ENCODE measurements at regions not wholly inside any gene's neighbourhood (a gene's known extent, or its start where the extent isn't known, plus 50 kb on each side); places are given as distances from the start of the nearest gene placed in this dataset.

- H3K4me1 ChIP-seq, result no peaks in the 10 kb centered on the region
- ChIA-PET POLR2A (no interaction called here), CTCF (interaction anchor here (0.9 to 1.4 kb wide), 2 partner anchors 9 to 15 kb away, joined by 3 to 6 read pairs; no protein-coding TSS in a partner anchor)
- no peak overlapping the region for H3K4me2 ChIP-seq
- no peak for FAIRE-seq
- no peaks in the 10 kb centered on the region for H3K9me3 ChIP-seq
- ATAC-seq, result no peak
- 54% methylated on average over 4 of the region's 4 CpGs for WGBS (ENCODE audit: missing lambda C conversion rate)
- TF ChIP-seq ESRRA (IDR thresholded peaks at IDR 0.05; ENCODE audit: borderline replicate concordance, low read length) (no peak), RFX5 (IDR thresholded peaks at IDR 0.05) (no peak)
- no peak overlapping the region for H3K4me3 ChIP-seq
- DNase-seq (ENCODE audit: low read depth in 1 of 2, low spot score in 1 of 2), result no peak
- H3K27ac ChIP-seq, result no peak overlapping the region
Observed at GRCh38 chr5:73295921-73296320, 122.9 kb downstream of the TMEM174 start.

- ChIA-PET POLR2A (no interaction called here), CTCF (interaction anchor here (0.9 to 1.7 kb wide), 4 partner anchors 9 to 80 kb away, joined by 3 to 6 read pairs (median 4); no protein-coding TSS in a partner anchor)
- no peak overlapping the region for H3K4me2 ChIP-seq
- whole genome bisulfite sequencing (ENCODE audit: missing lambda C conversion rate), result 87% methylated on average over 2 of the region's 2 CpGs
- no peak for FAIRE-seq
- TF ChIP-seq RAD21 (conservative IDR thresholded peaks at IDR 0.05 in 1 of 2, IDR thresholded peaks at IDR 0.05 in 1 of 2) (peak in 1 of 2 experiments; percentile 21; a peak in 1 of 5 replicates), TP53 (CRISPR knock-in tag; IDR thresholded peaks at IDR 0.05) (no peak), MAZ (IDR thresholded peaks at IDR 0.05; ENCODE audit: borderline replicate concordance, low read depth, low read length) (no peak)
- no peak overlapping the region for H3K4me3 ChIP-seq
- H3K27ac ChIP-seq, result no peak overlapping the region
- peak in 1 of 2 experiments; percentile 20 for DNase-seq (ENCODE audit: low read depth in 1 of 2, low spot score in 1 of 2)
- peak; percentile 15 to 60; a peak in 4 of 6 replicates for ATAC-seq
- no peaks in the 10 kb centered on the region for H3K9me3 ChIP-seq
- H3K4me1 ChIP-seq, result no peaks in the 10 kb centered on the region
Observed at GRCh38 chr5:73295447-73295846, 122.5 kb downstream of the TMEM174 start.

DNA sequence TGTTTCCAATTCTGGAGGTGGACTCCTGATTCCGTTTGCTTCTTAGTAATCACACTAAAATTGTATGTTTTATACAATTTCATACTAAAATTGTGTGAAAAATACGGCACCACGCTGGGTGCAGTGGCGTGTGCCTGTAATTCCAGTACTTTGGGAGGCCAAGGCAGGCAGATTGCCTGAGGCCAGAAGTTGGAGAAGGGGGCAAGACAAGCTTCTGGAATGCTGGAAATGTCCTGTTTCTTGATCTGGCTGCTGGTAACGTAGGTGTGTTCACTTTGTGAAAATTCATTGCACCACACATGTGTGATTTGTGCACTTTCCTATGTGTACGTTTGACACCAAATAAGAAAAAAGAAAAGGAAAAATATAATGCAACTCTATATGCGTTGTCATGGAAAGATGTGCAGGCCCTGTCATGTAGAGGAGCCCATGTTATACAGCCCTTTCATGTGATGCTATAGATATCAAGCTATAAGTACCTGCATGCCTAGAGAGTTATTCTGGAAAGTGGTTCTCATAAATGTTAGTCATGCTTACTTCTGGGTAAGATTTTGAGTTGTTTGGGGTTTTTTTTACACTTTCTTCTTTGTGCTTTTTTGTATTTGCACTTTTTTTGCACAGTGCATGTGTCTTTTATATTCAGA is 119.9 kb downstream of the TMEM174 start:
- H3K9me3 ChIP-seq, result no peaks in the 10 kb centered on the region
- no peak for DNase-seq (ENCODE audit: low read depth in 1 of 2, low spot score in 1 of 2)
- H3K4me2 ChIP-seq, result no peak overlapping the region
- ChIA-PET POLR2A (no interaction called here), CTCF (interaction anchor here (2.7 kb wide), 2 partner anchors 77 to 158 kb away, joined by 8 to 9 read pairs; no protein-coding TSS in a partner anchor)
- no peak for ATAC-seq
- H3K4me1 ChIP-seq, result no peaks in the 10 kb centered on the region
- no peak overlapping the region for H3K27ac ChIP-seq
- WGBS (ENCODE audit: missing lambda C conversion rate), result 45% methylated on average over 7 of the region's 7 CpGs
- no peak for FAIRE-seq
- no peak overlapping the region for H3K4me3 ChIP-seq
- no peak for TF ChIP-seq RFX5 (IDR thresholded peaks at IDR 0.05)
- no peak for TF ChIP-seq KDM1A (IDR thresholded peaks at IDR 0.05; ENCODE audit: low read depth)
- no peak for TF ChIP-seq HES2 (IDR thresholded peaks at IDR 0.05)
- no peak for TF ChIP-seq GATA3 (IDR thresholded peaks at IDR 0.05; ENCODE audit: borderline replicate concordance)
- no peak for TF ChIP-seq EP300 (IDR thresholded peaks at IDR 0.05)
- TF ChIP-seq HOXB5 (CRISPR knock-in tag; IDR thresholded peaks at IDR 0.05), result no peak
- TF ChIP-seq ZFP36 (IDR thresholded peaks at IDR 0.05; ENCODE audit: borderline replicate concordance, partially characterized antibody), result no peak
- no peak for TF ChIP-seq HOXA7 (CRISPR knock-in tag; IDR thresholded peaks at IDR 0.05)
- no peak for TF ChIP-seq CHD2 (IDR thresholded peaks at IDR 0.05; ENCODE audit: low read length, partially characterized antibody)
- TF ChIP-seq ZNF302 (CRISPR knock-in tag; IDR thresholded peaks at IDR 0.05), result no peak
- no peak for TF ChIP-seq EHF (CRISPR knock-in tag; IDR thresholded peaks at IDR 0.05)
- no peak for TF ChIP-seq SMC3 (IDR thresholded peaks at IDR 0.05)
- no peak for TF ChIP-seq MAX (IDR thresholded peaks at IDR 0.05)

DNA sequence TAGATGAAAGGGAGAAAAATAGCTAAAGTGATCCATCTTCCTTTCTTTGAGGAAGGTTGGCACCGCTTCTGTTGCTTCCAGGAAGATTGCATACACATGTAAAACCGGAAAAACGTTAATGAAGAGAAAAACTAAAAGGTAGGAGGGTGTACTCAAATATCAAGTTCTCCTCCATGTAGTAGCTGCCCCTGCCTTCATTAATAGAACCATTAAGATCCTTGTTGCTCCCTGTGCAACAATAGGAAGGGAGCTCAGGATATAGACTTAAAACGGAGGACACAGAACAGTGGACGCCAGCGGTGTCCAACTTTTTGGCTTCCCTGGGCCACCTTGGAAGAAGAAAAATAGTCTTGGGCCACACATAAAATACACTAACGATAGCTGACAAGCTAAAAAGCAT is 118.9 kb downstream of the TMEM174 start:
- DNase-seq (ENCODE audit: low read depth in 1 of 2, low spot score in 1 of 2) (no peak), ATAC-seq (no peak), FAIRE-seq (no peak)
- POLR2A ChIA-PET, result no interaction called here
- H3K27ac ChIP-seq, result no peak overlapping the region
- CTCF ChIA-PET, result interaction anchor here (0.5 to 2.7 kb wide), 7 partner anchors 11 to 182 kb away, joined by 3 to 12 read pairs (median 5); no protein-coding TSS in a partner anchor
- H3K4me1 ChIP-seq, result no peaks in the 10 kb centered on the region
- WGBS (ENCODE audit: missing lambda C conversion rate), result 71% methylated on average over 7 of the region's 7 CpGs
- no peak overlapping the region for H3K4me3 ChIP-seq
- no peak overlapping the region for H3K4me2 ChIP-seq
- no peak for TF ChIP-seq NFE2L2 (conservative IDR thresholded peaks at IDR 0.05; ENCODE audit: low read length)
- TF ChIP-seq ESRRA (IDR thresholded peaks at IDR 0.05; ENCODE audit: borderline replicate concordance, low read length), result no peak
- TF ChIP-seq EHF (CRISPR knock-in tag; IDR thresholded peaks at IDR 0.05), result no peak
- no peak for TF ChIP-seq ZSCAN20 (CRISPR knock-in tag; IDR thresholded peaks at IDR 0.05)
- no peak for TF ChIP-seq GATA3 (IDR thresholded peaks at IDR 0.05; ENCODE audit: borderline replicate concordance)
- no peak for TF ChIP-seq HEYL (CRISPR knock-in tag; IDR thresholded peaks at IDR 0.05)
- no peak for TF ChIP-seq HOXB5 (CRISPR knock-in tag; IDR thresholded peaks at IDR 0.05)
- no peak for TF ChIP-seq ZNF302 (CRISPR knock-in tag; IDR thresholded peaks at IDR 0.05)
- TF ChIP-seq PBX3 (IDR thresholded peaks at IDR 0.05), result no peak
- TF ChIP-seq RARB (CRISPR knock-in tag; IDR thresholded peaks at IDR 0.05), result no peak
- peaks cover 1% of the 10 kb centered on the region; the same call in 2 of the 3 replicates for H3K9me3 ChIP-seq

Data from A549 (cell line).